Keratinocyte (primary cell): ENCODE measurements at regions not wholly inside any gene's neighbourhood (a gene's known extent, or its start where the extent isn't known, plus 50 kb on each side); places are given as distances from the start of the nearest gene placed in this dataset.

Experiments used
- DNase-seq: peaks from one replicate; pipeline ENCODE4 v3.0.0-alpha.2; 2011; ENCODE audit warnings: low read depth, missing footprints, low spot score
- FAIRE-seq: peaks from 2 replicates; lab custom pipeline; 2011; peaks lifted over from hg19 to GRCh38; lab: Jason Lieb, UNC
- H2AFZ ChIP-seq: 2 replicates; pipeline ENCODE4 v1.6.0; 2012; ENCODE audit warnings: low read length, control low read depth, inconsistent platforms; ENCODE audit not compliant: control insufficient read depth
- H3K27ac ChIP-seq: 2 replicates; pipeline ENCODE4 v1.5.1; 2011; ENCODE audit warnings: low read length; ENCODE audit not compliant: control insufficient read depth, insufficient read depth
- H3K27me3 ChIP-seq: 3 replicates; pipeline ENCODE4 v1.6.0; 2011; ENCODE audit warnings: low read length; ENCODE audit not compliant: control insufficient read depth, insufficient read depth; ENCODE audit errors: extremely low read depth
- H3K36me3 ChIP-seq, 2 experiments: 2 replicates in 1 of 2; 3 replicates in 1 of 2; pipeline ENCODE4 v1.5.1; 2011; ENCODE audit warnings: low read length in 2 of 2, mild to moderate bottlenecking in 1 of 2; ENCODE audit not compliant: control insufficient read depth in 2 of 2, insufficient read depth in 2 of 2; ENCODE audit errors: extremely low read depth in 1 of 2
- H3K4me1 ChIP-seq: 3 replicates; pipeline ENCODE4 v1.5.1; 2011; ENCODE audit warnings: low read length; ENCODE audit not compliant: control insufficient read depth, insufficient read depth; ENCODE audit errors: extremely low read depth
- H3K4me2 ChIP-seq: 3 replicates; pipeline ENCODE4 v1.6.0; 2011; ENCODE audit warnings: low read depth, low read length; ENCODE audit not compliant: control insufficient read depth, insufficient read depth; ENCODE audit errors: extremely low read depth
- H3K4me3 ChIP-seq, 3 experiments: fragments of 200-600 bp in 1 of 3; sonication (generic) in 1 of 3; 2 replicates in 2 of 3; 3 replicates in 1 of 3; pipeline ENCODE4 v1.5.1; 2011 to 2016; ENCODE audit warnings: low read length in 3 of 3, mild to moderate bottlenecking in 3 of 3, control low read depth in 2 of 3, inconsistent platforms in 1 of 3, low read depth in 1 of 3, mixed read lengths in 1 of 3, mixed run types in 1 of 3, moderate library complexity in 1 of 3; ENCODE audit not compliant: control insufficient read depth in 2 of 3, insufficient read depth in 2 of 3; ENCODE audit errors: extremely low read depth in 1 of 3
- H3K79me2 ChIP-seq: 2 replicates; pipeline ENCODE4 v1.6.0; 2012; ENCODE audit warnings: low read length; ENCODE audit not compliant: control insufficient read depth, insufficient read depth
- H3K9ac ChIP-seq: 3 replicates; pipeline ENCODE4 v1.6.0; 2011; ENCODE audit warnings: low read length; ENCODE audit not compliant: control insufficient read depth, insufficient read depth; ENCODE audit errors: extremely low read depth
- H3K9me1 ChIP-seq: 3 replicates; pipeline ENCODE4 v1.6.0; 2011; ENCODE audit warnings: low read length; ENCODE audit not compliant: control insufficient read depth, insufficient read depth; ENCODE audit errors: extremely low read depth
- H3K9me3 ChIP-seq: 2 replicates; pipeline ENCODE4 v1.5.1; 2012; ENCODE audit warnings: low read depth, low read length; ENCODE audit not compliant: control insufficient read depth
- H4K20me1 ChIP-seq: 3 replicates; pipeline ENCODE4 v1.6.0; 2011; ENCODE audit warnings: low read length; ENCODE audit not compliant: control insufficient read depth, insufficient read depth; ENCODE audit errors: extremely low read depth
- CTCF ChIP-seq, 3 experiments: IDR thresholded peaks in 1 of 3; conservative IDR thresholded peaks in 1 of 3; optimal IDR thresholded peaks in 1 of 3; 2 replicates in 2 of 3; 3 replicates in 1 of 3; pipeline versions ENCODE3 to v1.5.1; 2011; ENCODE audit warnings: low read length in 3 of 3, mild to moderate bottlenecking in 3 of 3, moderate library complexity in 2 of 3, control low read depth in 1 of 3, inconsistent platforms in 1 of 3; ENCODE audit not compliant: insufficient read depth in 2 of 3; ENCODE audit errors: extremely low read depth in 1 of 3
- EZH2 ChIP-seq: IDR thresholded peaks from one replicate; pipeline ENCODE4 v1.6.1; 2012; ENCODE audit warnings: inconsistent platforms, mild to moderate bottlenecking, low read length, moderate library complexity
- dilution Hi-C: fragments of 300-500 bp; cut with MboI; formaldehyde crosslinking; loops from one replicate; pipeline ENCODE4 v1.7.0; 2020; ENCODE audit warnings: low sequenced_read_pairs; ENCODE audit not compliant: extremely low pct_ligation_motif_present

GRCh38 chr1:58076258-58076657, 470.3 kb downstream of the OMA1 start:
- dilution Hi-C loops: no loop called here
- no peak for FAIRE-seq

GRCh38 chr1:58075188-58075578, 471.3 kb downstream of the OMA1 start:
- no peak for TF ChIP-seq EZH2
- TF ChIP-seq CTCF (optimal IDR thresholded peaks at IDR 0.05 in 1 of 3, IDR thresholded peaks at IDR 0.05 in 1 of 3, conservative IDR thresholded peaks at IDR 0.05 in 1 of 3; ENCODE audit: extremely low read depth in 1 of 3, insufficient read depth in 2 of 3, low read length in 3 of 3): no peak
- no peak for DNase-seq
- no peak overlapping the region for H3K9ac ChIP-seq
- H3K27ac ChIP-seq: no peak overlapping the region
- H3K9me1 ChIP-seq: no peaks in the 10 kb centered on the region
- H3K79me2 ChIP-seq: no peaks in the 10 kb centered on the region
- H3K4me3 ChIP-seq: no peak overlapping the region
- no peak for FAIRE-seq
- no peak overlapping the region for H2AFZ ChIP-seq
- dilution Hi-C loops: no loop called here
- no peaks in the 10 kb centered on the region for H3K4me1 ChIP-seq
- H3K36me3 ChIP-seq: no peaks in the 10 kb centered on the region
- peaks cover 3% of the 10 kb centered on the region for H3K27me3 ChIP-seq
- no peaks in the 10 kb centered on the region for H3K9me3 ChIP-seq
- H4K20me1 ChIP-seq: no peaks in the 10 kb centered on the region
- no peak overlapping the region for H3K4me2 ChIP-seq

More at GRCh38 chr1:58076258-58076657, 470.3 kb downstream of the OMA1 start:
- no peaks in the 10 kb centered on the region for H3K79me2 ChIP-seq
- no peaks in the 10 kb centered on the region for H3K9me1 ChIP-seq
- H3K27me3 ChIP-seq: peaks cover 3% of the 10 kb centered on the region
- H3K9me3 ChIP-seq: no peaks in the 10 kb centered on the region
- no peak overlapping the region for H3K27ac ChIP-seq
- H4K20me1 ChIP-seq: no peaks in the 10 kb centered on the region
- DNase-seq: no peak
- H2AFZ ChIP-seq: no peak overlapping the region
- no peaks in the 10 kb centered on the region for H3K4me1 ChIP-seq
- TF ChIP-seq CTCF (optimal IDR thresholded peaks at IDR 0.05 in 1 of 3, IDR thresholded peaks at IDR 0.05 in 1 of 3, conservative IDR thresholded peaks at IDR 0.05 in 1 of 3; ENCODE audit: extremely low read depth in 1 of 3, insufficient read depth in 2 of 3, low read length in 3 of 3): no peak
- TF ChIP-seq EZH2: no peak
- no peaks in the 10 kb centered on the region for H3K36me3 ChIP-seq
- H3K4me3 ChIP-seq: no peak overlapping the region
- no peak overlapping the region for H3K4me2 ChIP-seq
- no peak overlapping the region for H3K9ac ChIP-seq
